ENCODE measurements at regions not wholly inside any gene's neighbourhood (a gene's known extent, or its start where the extent isn't known, plus 50 kb on each side); places are given as distances from the start of the nearest gene placed in this dataset.

GRCh38 chr3:162932503-162932902, 1435.9 kb downstream of the OTOL1 start (continued):
- TF ChIP-seq, protein P1, sequence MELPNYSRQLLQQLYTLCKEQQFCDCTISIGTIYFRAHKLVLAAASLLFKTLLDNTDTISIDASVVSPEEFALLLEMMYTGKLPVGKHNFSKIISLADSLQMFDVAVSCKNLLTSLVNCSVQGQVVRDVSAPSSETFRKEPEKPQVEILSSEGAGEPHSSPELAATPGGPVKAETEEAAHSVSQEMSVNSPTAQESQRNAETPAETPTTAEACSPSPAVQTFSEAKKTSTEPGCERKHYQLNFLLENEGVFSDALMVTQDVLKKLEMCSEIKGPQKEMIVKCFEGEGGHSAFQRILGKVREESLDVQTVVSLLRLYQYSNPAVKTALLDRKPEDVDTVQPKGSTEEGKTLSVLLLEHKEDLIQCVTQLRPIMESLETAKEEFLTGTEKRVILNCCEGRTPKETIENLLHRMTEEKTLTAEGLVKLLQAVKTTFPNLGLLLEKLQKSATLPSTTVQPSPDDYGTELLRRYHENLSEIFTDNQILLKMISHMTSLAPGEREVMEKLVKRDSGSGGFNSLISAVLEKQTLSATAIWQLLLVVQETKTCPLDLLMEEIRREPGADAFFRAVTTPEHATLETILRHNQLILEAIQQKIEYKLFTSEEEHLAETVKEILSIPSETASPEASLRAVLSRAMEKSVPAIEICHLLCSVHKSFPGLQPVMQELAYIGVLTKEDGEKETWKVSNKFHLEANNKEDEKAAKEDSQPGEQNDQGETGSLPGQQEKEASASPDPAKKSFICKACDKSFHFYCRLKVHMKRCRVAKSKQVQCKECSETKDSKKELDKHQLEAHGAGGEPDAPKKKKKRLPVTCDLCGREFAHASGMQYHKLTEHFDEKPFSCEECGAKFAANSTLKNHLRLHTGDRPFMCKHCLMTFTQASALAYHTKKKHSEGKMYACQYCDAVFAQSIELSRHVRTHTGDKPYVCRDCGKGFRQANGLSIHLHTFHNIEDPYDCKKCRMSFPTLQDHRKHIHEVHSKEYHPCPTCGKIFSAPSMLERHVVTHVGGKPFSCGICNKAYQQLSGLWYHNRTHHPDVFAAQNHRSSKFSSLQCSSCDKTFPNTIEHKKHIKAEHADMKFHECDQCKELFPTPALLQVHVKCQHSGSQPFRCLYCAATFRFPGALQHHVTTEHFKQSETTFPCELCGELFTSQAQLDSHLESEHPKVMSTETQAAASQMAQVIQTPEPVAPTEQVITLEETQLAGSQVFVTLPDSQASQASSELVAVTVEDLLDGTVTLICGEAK (IDR thresholded peaks at IDR 0.05; ENCODE audit: borderline replicate concordance), result no peak
- no peak for TF ChIP-seq TCF3 (IDR thresholded peaks at IDR 0.05; ENCODE audit: borderline replicate concordance, insufficient read depth, low read depth, low read length)

DNA sequence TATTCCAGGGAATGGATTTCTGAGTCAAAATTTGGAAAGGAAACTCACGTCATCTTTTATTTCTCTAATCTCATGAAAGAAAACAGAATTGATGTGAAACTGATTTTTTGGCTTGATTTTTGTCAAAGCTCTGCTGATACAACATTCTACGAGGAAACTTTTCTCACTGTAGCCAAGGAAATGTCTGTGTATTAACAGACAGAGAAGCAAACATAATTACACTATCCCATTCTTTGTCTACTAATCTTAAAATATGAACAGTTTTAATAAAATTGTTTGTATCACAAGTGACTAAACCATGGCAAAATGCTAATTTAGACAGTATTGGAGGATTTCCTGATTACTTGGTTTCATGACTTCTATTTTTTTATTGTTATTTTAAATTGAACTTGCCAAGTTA, 1437.0 kb downstream of the OTOL1 start:
- no peaks in the 10 kb centered on the region for H3K36me3 ChIP-seq (ENCODE audit: control insufficient read depth in 2 of 2, insufficient read depth in 2 of 2, low read length in 1 of 2)
- DNase-seq (ENCODE audit: low read depth, low spot score) (no peak), FAIRE-seq (no peak), ATAC-seq (no peak)
- no peak overlapping the region for H3K27ac ChIP-seq (ENCODE audit: control insufficient read depth, insufficient read depth)
- WGBS (ENCODE audit: insufficient coverage, insufficient replicate concordance, low lambda C conversion rate, missing lambda C conversion rate), result 0% methylated on average over 2 of the region's 2 CpGs
- no peaks in the 10 kb centered on the region for H3K27me3 ChIP-seq (replicated peaks in 1 of 2; ENCODE audit: control insufficient read depth in 2 of 2, insufficient read depth in 2 of 2, low read length in 1 of 2)
- no peak overlapping the region for H3K4me2 ChIP-seq (ENCODE audit: control insufficient read depth, insufficient read depth)
- H3K9ac ChIP-seq (ENCODE audit: control insufficient read depth, insufficient read depth, low read length), result no peak overlapping the region
- H3K9me3 ChIP-seq (replicated peaks; ENCODE audit: control insufficient read depth, insufficient read depth, low read length), result no peaks in the 10 kb centered on the region
- SMC1A ChIA-PET (ENCODE audit: uncharacterized antibody, unreplicated experiment), result interaction anchor here (0.9 kb wide), 1 partner anchor 25 kb away, joined by 3 read pairs; no protein-coding TSS in a partner anchor
- H4K20me1 ChIP-seq (ENCODE audit: control insufficient read depth, insufficient read depth), result no peaks in the 10 kb centered on the region
- intact Hi-C loops (cut with micrococcal nuclease; ENCODE audit: unreplicated experiment), result no loop called here
- CTCF ChIA-PET, result no interaction called here
- in situ Hi-C loops (cut with MboI), result no loop called here
- no TSS peak for BruUV-seq (replicated peaks)
- no peaks in the 10 kb centered on the region for H3K79me2 ChIP-seq (ENCODE audit: control insufficient read depth, insufficient read depth, low read length)
- H3K4me1 ChIP-seq (ENCODE audit: control insufficient read depth, insufficient read depth, low read length), result no peaks in the 10 kb centered on the region
- POLR2A ChIA-PET, result no interaction called here
- no peak overlapping the region for H2AFZ ChIP-seq (ENCODE audit: control insufficient read depth, low read depth, low read length)
- RAD21 ChIA-PET (ENCODE audit: unreplicated experiment), result no interaction called here
- no peak overlapping the region for H3K4me3 ChIP-seq
- TF ChIP-seq POLR2AphosphoS2 (IDR thresholded peaks at IDR 0.05; ENCODE audit: low read depth, low read length), result no peak
- no peak for TF ChIP-seq ATF7 (IDR thresholded peaks at IDR 0.05; ENCODE audit: low read depth)
- no peak for TF ChIP-seq EZH2 (IDR thresholded peaks at IDR 0.05; ENCODE audit: borderline replicate concordance, control insufficient read depth, low read depth, low read length)
- no peak for TF ChIP-seq ZZZ3 (IDR thresholded peaks at IDR 0.05; ENCODE audit: control insufficient read depth, insufficient read length, low read depth)
- TF ChIP-seq, protein P1 (IDR thresholded peaks at IDR 0.05; ENCODE audit: borderline replicate concordance), result no peak
- no peak for TF ChIP-seq NR2C2 (IDR thresholded peaks at IDR 0.05; ENCODE audit: borderline replicate concordance, control insufficient read depth, insufficient read length, low read depth)
- TF ChIP-seq, protein P2, sequence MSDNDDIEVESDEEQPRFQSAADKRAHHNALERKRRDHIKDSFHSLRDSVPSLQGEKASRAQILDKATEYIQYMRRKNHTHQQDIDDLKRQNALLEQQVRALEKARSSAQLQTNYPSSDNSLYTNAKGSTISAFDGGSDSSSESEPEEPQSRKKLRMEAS (IDR thresholded peaks at IDR 0.05; ENCODE audit: low read depth, low read length), result no peak
- TF ChIP-seq SREBF2 (IDR thresholded peaks at IDR 0.05; ENCODE audit: low read length), result no peak
- no peak for TF ChIP-seq NFIC (IDR thresholded peaks at IDR 0.05; ENCODE audit: low read depth, low read length)
- no peak for TF ChIP-seq NKRF (conservative IDR thresholded peaks at IDR 0.05)
